Uterus (tissue), 3 donors: ENCODE measurements at regions not wholly inside any gene's neighbourhood (a gene's known extent, or its start where the extent isn't known, plus 50 kb on each side); places are given as distances from the start of the nearest gene placed in this dataset.

Experiments used
- DNase-seq, 2 donors: peaks; one replicate each; pipeline ENCODE4 v3.0.0-alpha.2; 2019 to 2020
- H3K27ac ChIP-seq, 2 donors: fragments of 200-600 bp; sonication (generic); 1 replicate in 1 of 2; 2 replicates in 1 of 2; pipeline ENCODE4 v1.5.1; 2016 to 2018
- H3K27me3 ChIP-seq, 2 donors: fragments of 200-600 bp; sonication (generic); one replicate each; pipeline ENCODE4 v1.5.1; 2018 to 2019; ENCODE audit warnings: control low read depth in 1 of 2
- H3K36me3 ChIP-seq, 2 donors: fragments of 200-600 bp; sonication (generic); one replicate each; pipeline ENCODE4 v1.5.1; 2019; ENCODE audit warnings: control low read depth in 1 of 2
- H3K4me1 ChIP-seq, 2 donors: fragments of 200-600 bp; sonication (generic); one replicate each; pipeline ENCODE4 v1.5.1; 2018 to 2019; ENCODE audit warnings: control low read depth in 1 of 2
- H3K4me3 ChIP-seq, 2 donors: fragments of 200-600 bp; sonication (generic); 1 replicate in 1 of 2; 2 replicates in 1 of 2; pipeline ENCODE4 v1.5.1; 2018 to 2019; ENCODE audit warnings: mild to moderate bottlenecking in 1 of 2
- H3K9me3 ChIP-seq, 2 donors: fragments of 200-600 bp; sonication (generic); one replicate each; pipeline ENCODE4 v1.5.1; 2019; ENCODE audit warnings: control low read depth in 1 of 2
- POLR2A ChIP-seq, 2 donors: fragments of 450-650 bp; IDR thresholded peaks; one replicate each; pipeline ENCODE4 v1.6.1; 2016; ENCODE audit warnings: antibody characterized with exemption in 2 of 2, mild to moderate bottlenecking in 1 of 2, moderate library complexity in 1 of 2
- intact Hi-C: fragments of 100-400 bp; cut with DNase I; formaldehyde crosslinking; loops from one replicate; pipeline ENCODE4 v1.15.1; 2023; ENCODE audit warnings: low total_unique reads
- TF ChIP-seq, protein P1 (sequence below), 4 experiments: fragments of 200-600 bp in 2 of 4; fragments of 450-650 bp in 2 of 4; sonication (generic) in 2 of 4; IDR thresholded peaks; one replicate each; pipeline ENCODE4 v1.5.1; 2016 to 2019; ENCODE audit warnings: antibody characterized with exemption in 4 of 4, mild to moderate bottlenecking in 2 of 4, moderate library complexity in 1 of 4
- donor health status: DM: yes; HTN: yes; CAD: no.

- no peaks in the 10 kb centered on the region for H3K36me3 ChIP-seq
- no peaks in the 10 kb centered on the region for H3K4me1 ChIP-seq
- intact Hi-C loops: no loop called here
- H3K9me3 ChIP-seq: no peaks in the 10 kb centered on the region
- H3K27ac ChIP-seq: no peak overlapping the region
- DNase-seq: no peak
- H3K4me3 ChIP-seq: no peak overlapping the region
- TF ChIP-seq, protein P1, sequence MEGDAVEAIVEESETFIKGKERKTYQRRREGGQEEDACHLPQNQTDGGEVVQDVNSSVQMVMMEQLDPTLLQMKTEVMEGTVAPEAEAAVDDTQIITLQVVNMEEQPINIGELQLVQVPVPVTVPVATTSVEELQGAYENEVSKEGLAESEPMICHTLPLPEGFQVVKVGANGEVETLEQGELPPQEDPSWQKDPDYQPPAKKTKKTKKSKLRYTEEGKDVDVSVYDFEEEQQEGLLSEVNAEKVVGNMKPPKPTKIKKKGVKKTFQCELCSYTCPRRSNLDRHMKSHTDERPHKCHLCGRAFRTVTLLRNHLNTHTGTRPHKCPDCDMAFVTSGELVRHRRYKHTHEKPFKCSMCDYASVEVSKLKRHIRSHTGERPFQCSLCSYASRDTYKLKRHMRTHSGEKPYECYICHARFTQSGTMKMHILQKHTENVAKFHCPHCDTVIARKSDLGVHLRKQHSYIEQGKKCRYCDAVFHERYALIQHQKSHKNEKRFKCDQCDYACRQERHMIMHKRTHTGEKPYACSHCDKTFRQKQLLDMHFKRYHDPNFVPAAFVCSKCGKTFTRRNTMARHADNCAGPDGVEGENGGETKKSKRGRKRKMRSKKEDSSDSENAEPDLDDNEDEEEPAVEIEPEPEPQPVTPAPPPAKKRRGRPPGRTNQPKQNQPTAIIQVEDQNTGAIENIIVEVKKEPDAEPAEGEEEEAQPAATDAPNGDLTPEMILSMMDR (IDR thresholded peaks at IDR 0.05): no peak
- no peak for TF ChIP-seq POLR2A (IDR thresholded peaks at IDR 0.05)
- H3K27me3 ChIP-seq: no peaks in the 10 kb centered on the region
Measured at GRCh38 chr16:79267146-79267545, 333.4 kb downstream of the MAF start.

- intact Hi-C loops: no loop called here
- H3K27ac ChIP-seq: no peak overlapping the region
Measured at GRCh38 chr16:79265701-79266100, 334.8 kb downstream of the MAF start.

DNA sequence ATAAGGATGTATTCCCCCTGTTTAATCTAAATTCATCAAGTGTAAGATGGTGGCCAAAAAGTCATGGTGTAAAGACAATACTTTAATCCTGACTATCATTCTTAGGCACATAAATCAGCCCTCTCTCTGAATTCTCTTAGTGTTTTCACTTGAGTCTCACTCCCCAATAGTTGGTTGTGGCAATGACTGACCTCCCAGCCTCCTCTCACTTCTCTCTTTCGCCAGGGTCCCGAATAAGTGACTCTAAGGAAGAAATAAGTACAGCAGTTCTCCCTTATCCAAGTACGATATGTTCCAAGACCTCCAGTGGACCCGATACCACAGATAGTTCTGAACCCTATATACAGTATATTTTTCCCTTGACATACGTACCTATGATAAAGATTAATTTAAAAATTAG is 335.3 kb downstream of the MAF start:
- Histone ChIP-seq H3K27me3 (no peaks in the 10 kb centered on the region), H3K36me3 (no peaks in the 10 kb centered on the region), H3K4me3 (no peak overlapping the region), H3K9me3 (no peaks in the 10 kb centered on the region), H3K27ac (no peak overlapping the region), H3K4me1 (no peaks in the 10 kb centered on the region)
- DNase-seq: no peak
- intact Hi-C loops: no loop called here
- no peak for TF ChIP-seq POLR2A (IDR thresholded peaks at IDR 0.05)
- TF ChIP-seq, protein P1 (IDR thresholded peaks at IDR 0.05): no peak

More at GRCh38 chr16:79265701-79266100, 334.8 kb downstream of the MAF start:
- H3K9me3 ChIP-seq: no peaks in the 10 kb centered on the region
- H3K4me1 ChIP-seq: no peaks in the 10 kb centered on the region
- H3K27me3 ChIP-seq: no peaks in the 10 kb centered on the region
- DNase-seq: no peak
- no peaks in the 10 kb centered on the region for H3K36me3 ChIP-seq
- TF ChIP-seq, protein P1 (IDR thresholded peaks at IDR 0.05): no peak
- TF ChIP-seq POLR2A (IDR thresholded peaks at IDR 0.05): no peak
- no peak overlapping the region for H3K4me3 ChIP-seq

DNA sequence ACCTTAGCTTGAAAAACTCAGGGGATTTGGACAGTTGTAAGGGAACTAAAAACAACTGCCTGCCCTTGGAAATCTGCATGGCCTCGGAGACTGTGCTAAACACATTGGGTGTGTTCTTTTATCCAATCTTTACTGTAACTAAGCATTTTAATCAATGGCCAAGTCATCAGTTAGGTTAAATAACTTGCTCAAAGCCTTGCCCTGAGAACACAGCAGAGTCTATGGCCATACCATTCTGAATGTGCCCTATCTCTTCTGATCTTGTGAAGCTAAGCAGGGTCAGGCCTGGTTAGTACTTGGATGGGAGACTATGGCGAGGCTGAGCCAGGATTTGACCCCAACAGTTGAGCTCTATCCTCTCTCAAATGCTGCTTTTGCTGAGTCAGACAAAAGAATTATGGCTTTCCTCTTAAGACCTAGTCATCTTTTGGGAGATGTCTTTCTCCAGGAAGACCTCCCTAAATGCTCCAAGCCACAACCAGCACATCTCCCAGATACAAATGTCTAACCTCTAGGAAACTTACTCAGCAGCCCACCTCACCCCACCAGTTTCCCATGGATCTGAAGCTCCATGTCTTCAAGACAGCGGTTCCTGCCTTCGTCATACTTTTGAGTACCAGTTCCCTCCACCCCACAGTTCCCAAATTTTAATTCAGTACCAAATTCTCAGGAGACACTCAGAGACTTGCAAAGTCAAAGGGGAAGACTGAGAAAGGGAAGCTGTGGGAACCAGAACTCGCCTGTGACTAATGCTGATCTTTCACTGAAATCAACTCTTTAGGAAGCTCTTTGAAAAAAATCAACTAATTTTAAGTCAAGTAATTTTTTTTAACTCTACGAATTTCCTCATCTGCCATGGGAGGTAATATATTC is 336.1 kb downstream of the MAF start:
- H3K27ac ChIP-seq: no peak overlapping the region

DNA sequence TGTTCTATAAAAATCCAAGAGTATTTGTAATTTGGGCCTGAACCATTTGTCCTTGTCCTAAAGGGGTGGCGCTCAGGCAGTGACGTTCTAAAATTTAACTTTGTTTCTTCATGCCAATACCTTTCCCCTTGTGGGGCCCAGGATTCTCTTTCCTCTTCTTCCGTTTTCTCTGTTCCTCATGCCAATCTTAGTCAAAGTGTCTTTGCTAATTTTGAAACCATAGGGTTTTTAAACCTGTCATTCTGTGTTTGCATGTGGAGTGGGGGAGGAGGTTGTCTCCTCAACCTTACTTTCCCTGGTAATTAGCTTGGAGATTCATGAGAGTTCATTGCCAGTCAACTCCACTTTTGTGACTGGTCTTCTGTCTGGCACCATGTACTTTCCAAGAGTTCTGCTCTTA is 337.1 kb downstream of the MAF start:
- Histone ChIP-seq H3K4me3 (no peak overlapping the region), H3K27me3 (no peaks in the 10 kb centered on the region), H3K36me3 (no peaks in the 10 kb centered on the region), H3K27ac (no peak overlapping the region), H3K9me3 (no peaks in the 10 kb centered on the region), H3K4me1 (no peaks in the 10 kb centered on the region)
- DNase-seq: no peak
- TF ChIP-seq, protein P1 (IDR thresholded peaks at IDR 0.05): no peak
- intact Hi-C loops: no loop called here

More for the DNA sequence above, 336.1 kb downstream of the MAF start:
- no peaks in the 10 kb centered on the region for H3K9me3 ChIP-seq
- H3K4me3 ChIP-seq: no peak overlapping the region
- intact Hi-C loops: no loop called here
- no peaks in the 10 kb centered on the region for H3K27me3 ChIP-seq
- H3K4me1 ChIP-seq: no peaks in the 10 kb centered on the region
- DNase-seq: no peak
- H3K36me3 ChIP-seq: no peaks in the 10 kb centered on the region
- TF ChIP-seq POLR2A (IDR thresholded peaks at IDR 0.05): no peak
- TF ChIP-seq, protein P1 (IDR thresholded peaks at IDR 0.05): no peak
